GM12892 (cell line): ENCODE measurements at regions not wholly inside any gene's neighbourhood (a gene's known extent, or its start where the extent isn't known, plus 50 kb on each side); places are given as distances from the start of the nearest gene placed in this dataset.
"Not testable (repeated sequence)": the region's sequence is repeated elsewhere in the genome, so short reads cannot be mapped to it uniquely, and the experiment has no call there.

Experiments
- POLR2A ChIP-seq: IDR thresholded peaks from 2 replicates; pipeline ENCODE4 v1.6.1; 2011; ENCODE audit warnings: low read depth, low read length, control low read depth
- POLR2AphosphoS5 ChIP-seq: IDR thresholded peaks from 2 replicates; pipeline ENCODE4 v1.6.1; 2011; ENCODE audit warnings: low read depth, low read length, control low read depth
- TAF1 ChIP-seq: IDR thresholded peaks from 2 replicates; pipeline ENCODE4 v1.6.1; 2011; ENCODE audit warnings: low read depth, mild to moderate bottlenecking, control low read depth, low read length, borderline replicate concordance

- TF ChIP-seq POLR2AphosphoS5, POLR2A, TAF1: not testable (repeated sequence)
Measured at GRCh38 chr20:30312220-30312619, 945.2 kb upstream of the DEFB115 start.
